GM12878 (cell line): ENCODE measurements at regions not wholly inside any gene's neighbourhood (a gene's known extent, or its start where the extent isn't known, plus 50 kb on each side); places are given as distances from the start of the nearest gene placed in this dataset.
A peak's percentile ranks its signal among the peaks of the same experiment; 100 is the strongest.
"Not testable (repeated sequence)": the region's sequence is repeated elsewhere in the genome, so short reads cannot be mapped to it uniquely, and the experiment has no call there.

Experiments used
- ATAC-seq: fragments of 200-7000 bp; cut with Tn5 transposase; 3 replicates; pipeline ENCODE4 v1.9.1; 2020; ENCODE audit warnings: mild to moderate bottlenecking, moderate library complexity
- BruUV-seq: library from RNA; stranded (reverse); fragments of 400-500 nt; replicated peaks from 2 replicates; lab custom pipeline; 2021; lab: Mats Ljungman, UMichigan
- CTCF ChIA-PET: fragments of 300-600 bp; sonication (Branson Sonifier 250); formaldehyde crosslinking; extraction: SDS; loops from one replicate; lab custom pipeline; 2021; ENCODE audit warnings: inconsistent platforms; lab: Yijun Ruan, JAX
- POLR2A ChIA-PET: fragments of 350-600 bp; formaldehyde crosslinking; extraction: SDS; loops from one replicate; lab custom pipeline; 2021; ENCODE audit warnings: inconsistent platforms; lab: Charles Lee
- RAD21 ChIA-PET: fragments of 300-600 bp; sonication (Branson Sonifier 250); formaldehyde crosslinking; loops from one replicate; lab custom pipeline; 2023; ENCODE audit warnings: antibody characterized with exemption; ENCODE audit not compliant: unreplicated experiment; lab: Charles Lee
- SMC1A ChIA-PET: fragments of 300-600 bp; sonication (Branson Sonifier 250); formaldehyde crosslinking; loops from one replicate; lab custom pipeline; 2023; ENCODE audit not compliant: unreplicated experiment, uncharacterized antibody; lab: Charles Lee
- DNase-seq: peaks from one replicate; pipeline ENCODE4 v3.0.0-alpha.2; 2011; ENCODE audit warnings: low read depth, low spot score
- FAIRE-seq: peaks from 3 replicates; lab custom pipeline; 2011; peaks lifted over from hg19 to GRCh38; lab: Jason Lieb, UNC
- H2AFZ ChIP-seq: 2 replicates; pipeline ENCODE4 v1.6.0; 2011; ENCODE audit warnings: low read depth, low read length, control low read depth; ENCODE audit not compliant: control insufficient read depth
- H3K27ac ChIP-seq: 2 replicates; pipeline ENCODE4 v1.5.1; 2011; ENCODE audit warnings: control low read depth; ENCODE audit not compliant: control insufficient read depth, insufficient read depth
- H3K27me3 ChIP-seq, 2 experiments: replicated peaks in 1 of 2; 2 replicates each; pipeline versions ENCODE4 v1.6.0 to v1.6.1; 2011; ENCODE audit warnings: low read length in 1 of 2; ENCODE audit not compliant: control insufficient read depth in 2 of 2, insufficient read depth in 2 of 2
- H3K36me3 ChIP-seq, 2 experiments: 2 replicates each; pipeline ENCODE4 v1.5.1; 2011; ENCODE audit warnings: low read length in 1 of 2; ENCODE audit not compliant: control insufficient read depth in 2 of 2, insufficient read depth in 2 of 2
- H3K4me1 ChIP-seq: 2 replicates; pipeline ENCODE4 v1.6.1; 2011; ENCODE audit warnings: mild to moderate bottlenecking, low read length, moderate library complexity, mixed read lengths; ENCODE audit not compliant: control insufficient read depth, insufficient read depth
- H3K4me2 ChIP-seq: 2 replicates; pipeline ENCODE4 v1.6.0; 2011; ENCODE audit warnings: control low read depth; ENCODE audit not compliant: control insufficient read depth, insufficient read depth
- H3K4me3 ChIP-seq: fragments of 200-600 bp; sonication (generic); 2 replicates; pipeline ENCODE4 v1.5.1; 2016
- H3K79me2 ChIP-seq: 2 replicates; pipeline ENCODE4 v1.6.0; 2011; ENCODE audit warnings: low read length; ENCODE audit not compliant: control insufficient read depth, insufficient read depth
- H3K9ac ChIP-seq: 2 replicates; pipeline ENCODE4 v1.8.0; 2011; ENCODE audit warnings: low read length, control low read depth, mixed read lengths; ENCODE audit not compliant: control insufficient read depth, insufficient read depth
- H3K9me3 ChIP-seq: replicated peaks from 3 replicates; pipeline ENCODE4 v1.5.1; 2011; ENCODE audit warnings: mild to moderate bottlenecking, low read length; ENCODE audit not compliant: control insufficient read depth, insufficient read depth
- H4K20me1 ChIP-seq: 2 replicates; pipeline ENCODE4 v1.6.0; 2011; ENCODE audit not compliant: control insufficient read depth, insufficient read depth
- ATF7 ChIP-seq: fragments of 450-650 bp; IDR thresholded peaks from 2 replicates; pipeline ENCODE4 v1.6.1; 2016; ENCODE audit warnings: low read depth, mild to moderate bottlenecking
- CHD4 ChIP-seq: fragments of 200-600 bp; sonication (generic); IDR thresholded peaks from 2 replicates; pipeline ENCODE4 v1.6.1; 2016; ENCODE audit warnings: mild to moderate bottlenecking
- DPF2 ChIP-seq: fragments of 450-650 bp; IDR thresholded peaks from 2 replicates; pipeline ENCODE4 v1.6.1; 2017; ENCODE audit warnings: mild to moderate bottlenecking
- EED ChIP-seq: sonication (generic); IDR thresholded peaks from 2 replicates; pipeline ENCODE4 v1.6.1; 2016; ENCODE audit warnings: antibody characterized with exemption, low read depth
- EP300 ChIP-seq, 2 experiments: fragments of 150-350 bp in 1 of 2; IDR thresholded peaks; 2 replicates each; pipeline ENCODE4 v1.6.1; 2011 to 2012; ENCODE audit warnings: low read depth in 2 of 2, low read length in 2 of 2, borderline replicate concordance in 1 of 2, improper control_type of control experiment in 1 of 2, inconsistent platforms in 1 of 2; ENCODE audit not compliant: control insufficient read depth in 1 of 2
- FOXM1 ChIP-seq: IDR thresholded peaks from 2 replicates; pipeline ENCODE4 v1.6.1; 2012; ENCODE audit warnings: low read depth, mild to moderate bottlenecking, inconsistent platforms, low read length, moderate library complexity
- KDM1A ChIP-seq: fragments of 200-600 bp; sonication (generic); IDR thresholded peaks from 2 replicates; pipeline ENCODE4 v1.6.1; 2016; ENCODE audit warnings: borderline replicate concordance
- MEF2B ChIP-seq: fragments of 450-650 bp; IDR thresholded peaks from 2 replicates; pipeline ENCODE4 v1.6.1; 2018; ENCODE audit warnings: mild to moderate bottlenecking, moderate library complexity; ENCODE audit not compliant: partially characterized antibody, poor library complexity, severe bottlenecking
- NFYA ChIP-seq: IDR thresholded peaks from 2 replicates; pipeline ENCODE4 v1.6.1; 2011; ENCODE audit warnings: low read depth, mild to moderate bottlenecking, low read length, improper control_type of control experiment, borderline replicate concordance
- RFX5 ChIP-seq: IDR thresholded peaks from 2 replicates; pipeline ENCODE4 v1.6.1; 2011; ENCODE audit warnings: low read depth, low read length, improper control_type of control experiment
- WGBS: methylation state at CpG from one replicate; pipeline ENCODE4 v1.1.6; 2016; ENCODE audit warnings: low lambda C conversion rate; ENCODE audit not compliant: insufficient replicate concordance, insufficient coverage; ENCODE audit errors: missing lambda C conversion rate; 5-methylcytosine and 5-hydroxymethylcytosine counted together
- in situ Hi-C: fragments of 300-500 bp; cut with MboI; formaldehyde crosslinking; loops from 9 replicates; pipeline ENCODE4 v1.14.3; 2018; ENCODE audit warnings: mixed read lengths
- intact Hi-C: fragments of 100-400 bp; cut with micrococcal nuclease; formaldehyde crosslinking; loops from one replicate; pipeline ENCODE4 v1.14.2; 2022; ENCODE audit not compliant: unreplicated experiment
- TF ChIP-seq, protein P1 (sequence below): IDR thresholded peaks from 2 replicates; pipeline ENCODE4 v1.6.1; 2012; ENCODE audit warnings: low read depth, low read length, improper control_type of control experiment
- TF ChIP-seq, protein P2 (sequence below): IDR thresholded peaks from 2 replicates; pipeline ENCODE4 v1.6.1; 2011; ENCODE audit warnings: borderline replicate concordance, low read depth, mild to moderate bottlenecking, moderate library complexity, mixed read lengths, low read length; ENCODE audit not compliant: insufficient read depth; ENCODE audit errors: extremely low read length
- TF ChIP-seq, protein P3 (sequence below): IDR thresholded peaks from 2 replicates; pipeline ENCODE4 v1.6.1; 2012; ENCODE audit warnings: low read depth, low read length, improper control_type of control experiment

DNA sequence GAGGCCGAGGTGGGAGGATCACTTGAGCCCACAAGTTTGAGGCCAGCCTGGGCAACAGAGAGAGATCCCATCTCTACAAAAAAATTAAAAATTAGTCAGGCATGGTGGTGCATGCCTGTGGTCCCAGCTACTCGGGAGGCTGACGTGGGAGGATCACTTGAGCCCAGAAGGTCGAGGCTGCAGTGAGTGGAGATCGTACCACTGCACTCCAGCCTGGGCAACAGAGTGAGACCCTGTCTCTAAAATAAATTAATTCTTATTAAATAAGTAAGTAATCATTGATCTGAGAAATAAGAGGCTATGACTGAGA is 452.6 kb downstream of the SOX9 start:
- H4K20me1 ChIP-seq, H3K4me2 ChIP-seq, H3K4me1 ChIP-seq, H3K9me3 ChIP-seq, FAIRE-seq, BruUV-seq, H2AFZ ChIP-seq, intact Hi-C loops, ATAC-seq, H3K4me3 ChIP-seq, H3K27me3 ChIP-seq, DNase-seq, H3K27ac ChIP-seq, H3K79me2 ChIP-seq, SMC1A ChIA-PET, H3K9ac ChIP-seq, in situ Hi-C loops, H3K36me3 ChIP-seq: not testable (repeated sequence)
- TF ChIP-seq MEF2B, result peak; percentile 32
- ChIA-PET POLR2A (interaction anchor here (1.9 kb wide), 1 partner anchor 14 kb away, joined by 5 read pairs; no protein-coding TSS in a partner anchor), RAD21 (interaction anchor here (0.6 to 1.8 kb wide), 2 partner anchors 15 to 29 kb away, joined by 3 to 4 read pairs; no protein-coding TSS in a partner anchor), CTCF (interaction anchor here (1.4 to 1.6 kb wide), 2 partner anchors 14 to 17 kb away, joined by 4 to 8 read pairs; no protein-coding TSS in a partner anchor)
- 16% methylated on average over 5 of the region's 5 CpGs for WGBS

DNA sequence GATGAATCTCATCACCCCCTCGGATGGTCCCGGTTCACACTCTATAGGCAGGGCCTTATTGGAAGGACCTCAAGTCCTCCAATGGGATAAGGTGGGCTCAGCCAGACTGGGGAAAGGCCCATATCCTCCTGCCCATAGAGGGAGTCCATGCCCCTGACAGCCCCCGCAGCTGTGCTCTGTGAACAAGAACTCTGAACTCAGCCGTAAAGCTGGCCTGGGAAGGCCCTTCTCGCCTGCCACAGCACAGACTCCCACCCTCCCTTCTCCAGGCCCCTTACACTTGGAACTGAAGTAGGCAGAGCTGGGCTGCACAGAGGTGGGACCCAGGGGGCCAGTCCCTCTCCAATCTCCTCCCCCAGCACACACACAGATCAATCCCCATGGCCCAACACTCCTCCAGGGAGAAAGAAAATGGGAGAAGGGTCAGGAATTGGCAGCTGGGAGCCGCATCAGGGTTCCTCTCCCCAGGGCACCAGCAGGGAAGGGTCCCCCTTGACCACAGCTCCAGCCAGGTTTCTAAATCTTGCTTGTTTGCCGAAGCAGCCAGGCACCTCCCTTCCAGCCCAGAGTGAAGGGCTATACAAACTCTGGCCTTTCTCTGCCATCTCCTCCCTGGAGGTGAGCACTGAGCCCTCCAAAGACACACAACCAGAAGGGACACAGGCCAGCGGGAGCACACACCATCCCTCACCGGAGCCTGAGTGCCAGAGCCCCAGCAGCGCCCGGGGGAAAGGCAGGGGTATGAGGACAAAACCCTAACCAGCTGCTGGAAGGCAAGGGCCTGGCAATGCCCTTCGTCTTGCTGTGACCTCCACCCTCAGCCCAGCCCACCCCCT is 454.1 kb downstream of the SOX9 start:
- ChIA-PET POLR2A (interaction anchor here (0.5 to 1.9 kb wide), 4 partner anchors 12 to 97 kb away, joined by 3 to 5 read pairs (median 3); no protein-coding TSS in a partner anchor), CTCF (interaction anchor here (1.3 kb wide), 1 partner anchor 13 kb away, joined by 4 read pairs; no protein-coding TSS in a partner anchor), RAD21 (interaction anchor here (1.8 kb wide), 1 partner anchor 13 kb away, joined by 4 read pairs; no protein-coding TSS in a partner anchor), SMC1A (interaction anchor here (0.6 to 1.3 kb wide), 3 partner anchors 13 to 102 kb away, joined by 3 to 4 read pairs (median 3); no protein-coding TSS in a partner anchor)
- BruUV-seq, result TSS peak; percentile 1
- FAIRE-seq (no peak), DNase-seq (no peak), ATAC-seq (no peak)
- Histone ChIP-seq H4K20me1 (no peaks in the 10 kb centered on the region), H3K36me3 (no peaks in the 10 kb centered on the region; a peak in 1 of 4 replicates), H2AFZ (no peak overlapping the region), H3K27ac (no peak overlapping the region), H3K4me3 (no peak overlapping the region), H3K9me3 (no peaks in the 10 kb centered on the region), H3K79me2 (no peaks in the 10 kb centered on the region), H3K9ac (no peak overlapping the region), H3K4me2 (no peak overlapping the region), H3K27me3 (peaks cover 0 to 2% of the 10 kb centered on the region in 2 experiments; a peak in 1 of 4 replicates), H3K4me1 (no peaks in the 10 kb centered on the region)
- intact Hi-C loops (no loop called here), in situ Hi-C loops (no loop called here)
- 40% methylated on average over 11 of the region's 12 CpGs for WGBS
- no peak for TF ChIP-seq DPF2
- TF ChIP-seq FOXM1, result no peak
- no peak for TF ChIP-seq ATF7
- TF ChIP-seq RFX5, result no peak
- TF ChIP-seq, protein P1, sequence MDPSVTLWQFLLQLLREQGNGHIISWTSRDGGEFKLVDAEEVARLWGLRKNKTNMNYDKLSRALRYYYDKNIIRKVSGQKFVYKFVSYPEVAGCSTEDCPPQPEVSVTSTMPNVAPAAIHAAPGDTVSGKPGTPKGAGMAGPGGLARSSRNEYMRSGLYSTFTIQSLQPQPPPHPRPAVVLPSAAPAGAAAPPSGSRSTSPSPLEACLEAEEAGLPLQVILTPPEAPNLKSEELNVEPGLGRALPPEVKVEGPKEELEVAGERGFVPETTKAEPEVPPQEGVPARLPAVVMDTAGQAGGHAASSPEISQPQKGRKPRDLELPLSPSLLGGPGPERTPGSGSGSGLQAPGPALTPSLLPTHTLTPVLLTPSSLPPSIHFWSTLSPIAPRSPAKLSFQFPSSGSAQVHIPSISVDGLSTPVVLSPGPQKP, result no peak
- TF ChIP-seq KDM1A, result no peak
- no peak for TF ChIP-seq EED
- TF ChIP-seq, protein P2, sequence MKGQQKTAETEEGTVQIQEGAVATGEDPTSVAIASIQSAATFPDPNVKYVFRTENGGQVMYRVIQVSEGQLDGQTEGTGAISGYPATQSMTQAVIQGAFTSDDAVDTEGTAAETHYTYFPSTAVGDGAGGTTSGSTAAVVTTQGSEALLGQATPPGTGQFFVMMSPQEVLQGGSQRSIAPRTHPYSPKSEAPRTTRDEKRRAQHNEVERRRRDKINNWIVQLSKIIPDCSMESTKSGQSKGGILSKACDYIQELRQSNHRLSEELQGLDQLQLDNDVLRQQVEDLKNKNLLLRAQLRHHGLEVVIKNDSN, result no peak
- TF ChIP-seq MEF2B, result no peak
- TF ChIP-seq, protein P3, sequence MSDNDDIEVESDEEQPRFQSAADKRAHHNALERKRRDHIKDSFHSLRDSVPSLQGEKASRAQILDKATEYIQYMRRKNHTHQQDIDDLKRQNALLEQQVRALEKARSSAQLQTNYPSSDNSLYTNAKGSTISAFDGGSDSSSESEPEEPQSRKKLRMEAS, result no peak
- no peak for TF ChIP-seq NFYA
- TF ChIP-seq EP300 (IDR thresholded peaks at IDR 0.05; ENCODE audit: borderline replicate concordance in 1 of 2, control insufficient read depth in 1 of 2, low read depth in 2 of 2, low read length in 2 of 2), result no peak
- TF ChIP-seq CHD4, result no peak
